ENCODE measurements at regions not wholly inside any gene's neighbourhood (a gene's known extent, or its start where the extent isn't known, plus 50 kb on each side); places are given as distances from the start of the nearest gene placed in this dataset.

DNA sequence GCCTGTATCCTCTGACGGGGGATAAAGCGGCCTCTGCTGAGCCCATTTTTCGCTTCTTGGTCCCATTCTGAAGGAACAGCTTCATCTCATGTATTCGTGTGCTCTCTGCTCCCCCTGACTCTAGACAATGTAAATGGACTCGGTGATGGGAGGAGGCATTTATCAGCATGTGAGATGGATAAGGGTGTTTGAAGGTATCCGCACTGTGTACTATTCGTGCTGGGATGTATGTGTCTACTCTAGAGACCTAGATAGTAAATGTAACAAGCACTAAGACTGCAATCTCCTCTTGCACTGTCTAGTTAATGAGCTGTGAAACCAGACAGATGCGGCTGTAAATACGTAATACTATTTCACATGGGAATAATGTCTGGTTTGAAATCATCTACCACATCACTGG, 134.6 kb upstream of the ARGLU1 start:
- no peaks in the 10 kb centered on the region for H3K27me3 ChIP-seq (replicated peaks; ENCODE audit: control insufficient read depth, insufficient read depth, low read length)
- peaks cover 21% of the 10 kb centered on the region; the same call in 1 of the 2 replicates for H3K4me1 ChIP-seq
- no peaks in the 10 kb centered on the region for H3K36me3 ChIP-seq (ENCODE audit: control insufficient read depth, insufficient read depth, low read length)
- POLR2A ChIA-PET, result no interaction called here
- Mint-ChIP-seq H3K4me1 (ENCODE audit: low read depth, unreplicated experiment) (peaks cover 15% of the 10 kb centered on the region), H3K36me3 (ENCODE audit: insufficient read depth, unreplicated experiment) (no peaks in the 10 kb centered on the region), H3K27ac (ENCODE audit: unreplicated experiment) (no peak overlapping the region), H3K4me3 (ENCODE audit: unreplicated experiment) (no peak overlapping the region), H3K27me3 (ENCODE audit: insufficient read depth, unreplicated experiment) (no peaks in the 10 kb centered on the region), H3K9me3 (ENCODE audit: unreplicated experiment) (no peaks in the 10 kb centered on the region)
- H3K9me3 ChIP-seq, result no peaks in the 10 kb centered on the region
- BruUV-seq (replicated peaks), result no TSS peak
- TF ChIP-seq, protein P1, sequence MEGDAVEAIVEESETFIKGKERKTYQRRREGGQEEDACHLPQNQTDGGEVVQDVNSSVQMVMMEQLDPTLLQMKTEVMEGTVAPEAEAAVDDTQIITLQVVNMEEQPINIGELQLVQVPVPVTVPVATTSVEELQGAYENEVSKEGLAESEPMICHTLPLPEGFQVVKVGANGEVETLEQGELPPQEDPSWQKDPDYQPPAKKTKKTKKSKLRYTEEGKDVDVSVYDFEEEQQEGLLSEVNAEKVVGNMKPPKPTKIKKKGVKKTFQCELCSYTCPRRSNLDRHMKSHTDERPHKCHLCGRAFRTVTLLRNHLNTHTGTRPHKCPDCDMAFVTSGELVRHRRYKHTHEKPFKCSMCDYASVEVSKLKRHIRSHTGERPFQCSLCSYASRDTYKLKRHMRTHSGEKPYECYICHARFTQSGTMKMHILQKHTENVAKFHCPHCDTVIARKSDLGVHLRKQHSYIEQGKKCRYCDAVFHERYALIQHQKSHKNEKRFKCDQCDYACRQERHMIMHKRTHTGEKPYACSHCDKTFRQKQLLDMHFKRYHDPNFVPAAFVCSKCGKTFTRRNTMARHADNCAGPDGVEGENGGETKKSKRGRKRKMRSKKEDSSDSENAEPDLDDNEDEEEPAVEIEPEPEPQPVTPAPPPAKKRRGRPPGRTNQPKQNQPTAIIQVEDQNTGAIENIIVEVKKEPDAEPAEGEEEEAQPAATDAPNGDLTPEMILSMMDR (IDR thresholded peaks at IDR 0.05; ENCODE audit: insufficient read depth in 1 of 2, low read depth in 1 of 2, low read length in 1 of 2, severe bottlenecking in 1 of 2, unreplicated experiment in 1 of 2), result no peak
- no peak overlapping the region for H3K4me3 ChIP-seq (ENCODE audit: low read depth, low read length)
- intact Hi-C loops (cut with micrococcal nuclease; ENCODE audit: unreplicated experiment), result no loop called here
- CTCF ChIA-PET, result interaction anchor here (0.7 kb wide), 1 partner anchor 172 kb away, joined by 3 read pairs; no protein-coding TSS in a partner anchor
- no peak for DNase-seq

DNA sequence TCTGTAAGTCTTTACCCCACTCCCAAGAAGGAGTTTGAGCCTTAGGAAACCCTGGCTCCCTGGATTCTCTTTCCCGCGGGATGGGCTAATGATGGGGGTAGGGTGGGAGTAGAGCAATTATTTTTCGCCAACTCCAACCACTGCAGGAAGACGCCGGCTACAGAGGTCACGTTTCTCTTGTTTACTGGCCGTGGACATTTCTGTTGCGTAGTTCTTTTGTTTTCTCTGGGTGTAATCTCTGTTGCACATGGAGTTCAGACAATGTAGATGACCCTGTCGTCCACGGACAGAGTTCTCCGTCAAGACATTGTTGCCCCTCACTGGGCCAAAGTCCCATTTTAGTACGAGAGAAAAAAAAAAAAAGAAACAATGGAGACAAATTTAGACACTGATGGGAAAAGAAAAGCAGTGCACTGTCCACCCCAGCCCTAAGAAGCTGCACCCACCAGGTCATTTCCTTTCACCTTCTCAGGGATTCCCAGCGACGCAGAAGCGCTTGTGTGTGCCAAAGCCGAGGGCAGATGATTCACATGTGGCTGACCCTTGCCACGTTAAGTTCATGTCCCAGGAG, 133.9 kb upstream of the ARGLU1 start:
- H3K27ac Mint-ChIP-seq (ENCODE audit: unreplicated experiment), result no peak overlapping the region
- H3K27me3 ChIP-seq (replicated peaks; ENCODE audit: control insufficient read depth, insufficient read depth, low read length), result no peaks in the 10 kb centered on the region
- BruUV-seq (replicated peaks), result no TSS peak
- no peak for DNase-seq
- TF ChIP-seq, protein P1 (IDR thresholded peaks at IDR 0.05; ENCODE audit: insufficient read depth in 1 of 2, low read depth in 1 of 2, low read length in 1 of 2, severe bottlenecking in 1 of 2, unreplicated experiment in 1 of 2), result no peak
- H3K9me3 Mint-ChIP-seq (ENCODE audit: unreplicated experiment), result no peaks in the 10 kb centered on the region
- no peak overlapping the region for H3K4me3 Mint-ChIP-seq (ENCODE audit: unreplicated experiment)
- intact Hi-C loops (cut with micrococcal nuclease; ENCODE audit: unreplicated experiment), result no loop called here
- no peaks in the 10 kb centered on the region for H3K36me3 Mint-ChIP-seq (ENCODE audit: insufficient read depth, unreplicated experiment)
- H3K4me3 ChIP-seq (ENCODE audit: low read depth, low read length), result no peak overlapping the region
- peaks cover 15% of the 10 kb centered on the region for H3K4me1 Mint-ChIP-seq (ENCODE audit: low read depth, unreplicated experiment)
- ChIA-PET POLR2A (no interaction called here), CTCF (interaction anchor here (0.7 kb wide), 1 partner anchor 172 kb away, joined by 3 read pairs; no protein-coding TSS in a partner anchor)
- H3K9me3 ChIP-seq, result no peaks in the 10 kb centered on the region
- H3K4me1 ChIP-seq, result peaks cover 21% of the 10 kb centered on the region; the same call in 1 of the 2 replicates
- H3K27me3 Mint-ChIP-seq (ENCODE audit: insufficient read depth, unreplicated experiment), result no peaks in the 10 kb centered on the region
- H3K36me3 ChIP-seq (ENCODE audit: control insufficient read depth, insufficient read depth, low read length), result 0 out of 2 replicates have a peak, but pooled peaks cover 1% of the 10 kb centered on the region

DNA sequence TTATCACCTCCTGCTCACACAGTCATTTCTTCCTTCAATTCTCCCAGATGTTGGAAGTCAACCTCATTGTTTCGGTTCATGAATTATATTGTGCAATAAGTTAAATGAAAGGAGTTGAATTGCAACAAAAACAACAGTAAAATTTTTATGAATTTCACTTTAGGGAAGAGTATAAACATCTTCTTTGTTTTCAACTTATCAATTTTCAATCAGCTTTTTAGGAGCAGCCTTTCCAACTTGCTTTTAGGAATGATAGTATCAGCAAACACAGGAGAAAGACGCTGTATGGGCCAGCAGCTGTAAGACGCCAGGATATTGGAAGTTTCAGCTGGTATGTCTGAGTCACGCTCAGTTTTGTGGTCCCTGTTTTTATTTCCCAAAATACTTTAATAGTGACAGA, 132.5 kb upstream of the ARGLU1 start:
- no peaks in the 10 kb centered on the region for H3K27me3 Mint-ChIP-seq (ENCODE audit: insufficient read depth, unreplicated experiment)
- H3K4me1 ChIP-seq, result peaks cover 21% of the 10 kb centered on the region; the same call in 1 of the 2 replicates
- TF ChIP-seq, protein P1 (IDR thresholded peaks at IDR 0.05; ENCODE audit: insufficient read depth in 1 of 2, low read depth in 1 of 2, low read length in 1 of 2, severe bottlenecking in 1 of 2, unreplicated experiment in 1 of 2), result no peak
- no peaks in the 10 kb centered on the region for H3K36me3 Mint-ChIP-seq (ENCODE audit: insufficient read depth, unreplicated experiment)
- H3K4me3 Mint-ChIP-seq (ENCODE audit: unreplicated experiment), result no peak overlapping the region
- CTCF ChIA-PET, result no interaction called here
- H3K9me3 Mint-ChIP-seq (ENCODE audit: unreplicated experiment), result no peaks in the 10 kb centered on the region
- no peak overlapping the region for H3K4me3 ChIP-seq (ENCODE audit: low read depth, low read length)
- H3K9me3 ChIP-seq, result no peaks in the 10 kb centered on the region
- POLR2A ChIA-PET, result no interaction called here
- peaks cover 15% of the 10 kb centered on the region for H3K4me1 Mint-ChIP-seq (ENCODE audit: low read depth, unreplicated experiment)
- no peak for DNase-seq
- H3K27ac Mint-ChIP-seq (ENCODE audit: unreplicated experiment), result no peak overlapping the region
- no TSS peak for BruUV-seq (replicated peaks)
- H3K36me3 ChIP-seq (ENCODE audit: control insufficient read depth, insufficient read depth, low read length), result 0 out of 2 replicates have a peak, but pooled peaks cover 1% of the 10 kb centered on the region
- H3K27me3 ChIP-seq (replicated peaks; ENCODE audit: control insufficient read depth, insufficient read depth, low read length), result no peaks in the 10 kb centered on the region
- intact Hi-C loops (cut with micrococcal nuclease; ENCODE audit: unreplicated experiment), result no loop called here
